CD4-positive, alpha-beta T cell treated with Interleukin-4 for 4 hours (primary cell): ENCODE measurements at regions not wholly inside any gene's neighbourhood (a gene's known extent, or its start where the extent isn't known, plus 50 kb on each side); places are given as distances from the start of the nearest gene placed in this dataset.
"Not testable (repeated sequence)": the region's sequence is repeated elsewhere in the genome, so short reads cannot be mapped to it uniquely, and the experiment has no call there.

Source experiments
- DNase-seq: peaks from one replicate; pipeline ENCODE4 v3.0.0-alpha.2; 2020

GRCh38 chr21:16187603-16188301 is 458.0 kb downstream of the USP25 start:
- no peak for DNase-seq

DNA sequence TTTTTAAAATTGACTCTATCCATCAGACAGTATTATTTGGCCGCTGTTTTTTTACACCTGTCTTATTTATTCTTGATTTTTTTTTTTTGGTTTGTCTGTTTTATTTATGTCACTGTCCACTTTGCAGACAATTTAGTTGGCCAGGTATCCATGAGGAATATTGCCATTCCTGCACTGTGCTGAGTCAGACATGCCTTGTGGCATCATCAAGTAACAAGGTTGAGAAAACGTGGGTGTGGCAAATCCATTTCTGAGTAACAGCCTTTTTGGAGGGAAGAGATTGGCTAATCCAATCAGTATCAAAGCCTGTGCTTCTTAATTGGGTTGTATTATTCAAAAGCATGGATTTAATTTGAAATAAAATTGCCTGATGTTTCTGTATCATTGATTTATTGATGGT is 463.1 kb downstream of the USP25 start:
- DNase-seq: no peak

DNA sequence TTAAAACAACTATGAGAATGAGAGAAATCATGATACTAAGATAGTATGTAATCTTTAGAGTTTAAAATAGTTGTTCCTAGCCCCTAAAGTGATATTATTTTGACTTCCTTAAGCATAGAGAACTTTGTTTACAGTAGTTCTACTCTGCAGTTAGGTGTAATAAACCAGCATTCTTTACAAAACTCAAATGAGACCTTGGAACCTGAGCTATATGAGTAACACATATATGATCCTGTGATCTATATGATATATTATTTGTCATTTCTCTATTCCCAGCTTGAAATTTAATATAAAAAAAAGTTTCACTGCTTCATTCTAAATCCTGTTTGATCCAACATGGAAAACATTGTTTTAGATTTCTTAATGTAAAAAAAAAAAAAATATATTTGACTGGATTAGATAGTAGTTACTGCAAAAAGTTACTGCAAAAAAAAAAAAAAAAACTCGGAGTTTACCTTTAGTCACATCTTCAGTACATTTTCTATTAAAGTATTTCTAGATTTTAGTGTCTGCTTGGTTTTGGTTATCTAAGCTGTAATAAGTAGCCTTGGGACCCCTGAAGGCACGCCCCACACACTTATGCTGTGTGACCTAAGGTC is 463.8 kb downstream of the USP25 start:
- no peak for DNase-seq

GRCh38 chr21:16194095-16194787 is 464.5 kb downstream of the USP25 start:
- peak; percentile 2 for DNase-seq

DNA sequence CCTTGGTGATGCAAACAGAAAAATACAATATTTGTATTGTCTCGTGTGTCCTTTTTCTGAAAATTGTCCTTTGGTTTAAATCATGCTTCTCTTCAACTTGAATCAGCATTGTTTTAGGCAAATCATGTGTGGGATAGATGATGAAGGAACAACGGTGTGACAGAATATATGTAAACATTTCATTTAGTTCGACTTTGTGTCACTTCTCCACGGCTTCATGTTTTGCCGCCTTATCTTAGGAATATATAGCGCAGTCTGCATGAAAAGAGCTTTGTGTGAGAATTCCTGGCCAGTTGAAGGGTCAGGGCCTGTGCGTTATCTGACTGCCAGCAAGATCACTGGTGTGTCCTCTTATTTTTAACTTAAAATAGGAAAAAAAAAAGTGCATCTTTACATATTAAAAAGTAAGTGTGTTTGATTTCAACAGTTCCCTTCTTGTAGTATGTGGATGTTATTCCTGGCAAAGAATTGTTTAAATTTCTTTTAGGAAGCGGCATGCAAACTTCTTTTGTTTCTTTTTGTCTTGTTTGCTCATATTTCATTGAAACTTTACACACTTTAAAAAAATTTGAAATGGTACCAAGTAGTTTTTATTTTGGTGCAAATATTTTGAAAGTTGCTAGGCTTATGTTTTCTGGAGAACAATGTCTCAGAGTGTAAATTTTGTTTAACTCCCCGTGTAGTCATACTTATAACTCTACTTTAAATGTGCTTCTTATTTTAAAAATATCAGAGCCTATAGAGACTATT is 465.2 kb downstream of the USP25 start:
- DNase-seq: no peak

- DNase-seq: no peak
Measured at GRCh38 chr21:16195538-16195910, 465.7 kb downstream of the USP25 start.

DNA sequence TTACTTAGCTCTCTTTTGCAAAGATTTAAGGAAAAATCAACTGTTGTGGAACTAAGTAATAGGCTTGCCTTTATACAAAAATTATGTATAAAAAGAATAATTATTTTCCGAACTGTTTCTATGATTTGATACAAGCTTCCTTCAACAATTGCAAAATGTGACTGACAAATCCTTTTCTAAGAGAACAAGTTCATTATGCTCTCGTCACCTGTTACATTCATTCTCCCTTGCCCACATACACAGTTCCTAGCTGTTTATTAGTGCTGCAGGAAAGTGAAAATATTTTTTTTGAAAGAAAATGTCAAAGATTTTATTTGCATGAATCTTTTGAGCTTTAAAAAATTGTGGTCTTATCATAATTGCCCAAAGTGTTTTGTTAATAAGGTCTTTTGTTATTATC is 466.2 kb downstream of the USP25 start:
- DNase-seq: no peak

GRCh38 chr21:16198546-16198945 is 468.8 kb downstream of the USP25 start:
- no peak for DNase-seq

- DNase-seq: no peak
Measured at GRCh38 chr21:16199539-16199938, 469.8 kb downstream of the USP25 start.

DNA sequence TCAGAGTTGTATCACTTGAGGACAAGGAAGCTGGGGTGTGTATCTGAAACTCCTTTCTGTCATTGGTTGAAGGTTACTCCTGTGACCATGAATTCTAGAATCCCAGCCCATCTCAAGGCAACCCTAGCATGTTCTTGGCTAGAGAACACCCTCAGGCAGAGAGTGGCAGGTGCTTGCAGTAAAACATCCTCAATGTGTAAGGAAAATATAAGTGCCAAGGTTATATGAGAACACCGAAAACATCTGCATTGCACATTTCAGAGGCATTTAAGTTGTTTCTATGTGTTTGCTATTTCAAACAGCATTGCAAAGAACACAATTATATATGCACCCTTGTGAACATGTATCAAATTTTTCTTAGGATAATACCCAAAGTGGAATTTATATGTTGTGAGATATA is 471.9 kb downstream of the USP25 start:
- no peak for DNase-seq

DNA sequence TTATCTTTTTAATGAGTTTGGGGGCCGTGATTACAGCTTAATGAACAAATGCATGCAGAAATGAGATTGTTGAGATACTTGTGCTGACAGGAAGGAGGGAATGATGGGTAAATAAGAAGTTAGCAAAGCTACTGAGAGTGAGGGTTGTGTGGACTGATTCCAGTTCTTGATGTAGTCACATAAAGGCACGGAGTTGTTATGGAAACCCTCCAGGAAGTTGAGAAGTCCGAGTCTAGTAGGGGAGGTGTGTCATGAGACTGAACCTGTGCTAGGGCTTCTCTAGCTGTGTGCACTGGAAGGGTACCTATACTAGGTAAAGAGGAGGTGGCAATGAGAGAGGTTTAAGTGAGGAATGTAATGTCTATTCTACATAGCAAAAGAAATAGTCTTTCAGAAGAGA is 475.7 kb downstream of the USP25 start:
- no peak for DNase-seq

DNA sequence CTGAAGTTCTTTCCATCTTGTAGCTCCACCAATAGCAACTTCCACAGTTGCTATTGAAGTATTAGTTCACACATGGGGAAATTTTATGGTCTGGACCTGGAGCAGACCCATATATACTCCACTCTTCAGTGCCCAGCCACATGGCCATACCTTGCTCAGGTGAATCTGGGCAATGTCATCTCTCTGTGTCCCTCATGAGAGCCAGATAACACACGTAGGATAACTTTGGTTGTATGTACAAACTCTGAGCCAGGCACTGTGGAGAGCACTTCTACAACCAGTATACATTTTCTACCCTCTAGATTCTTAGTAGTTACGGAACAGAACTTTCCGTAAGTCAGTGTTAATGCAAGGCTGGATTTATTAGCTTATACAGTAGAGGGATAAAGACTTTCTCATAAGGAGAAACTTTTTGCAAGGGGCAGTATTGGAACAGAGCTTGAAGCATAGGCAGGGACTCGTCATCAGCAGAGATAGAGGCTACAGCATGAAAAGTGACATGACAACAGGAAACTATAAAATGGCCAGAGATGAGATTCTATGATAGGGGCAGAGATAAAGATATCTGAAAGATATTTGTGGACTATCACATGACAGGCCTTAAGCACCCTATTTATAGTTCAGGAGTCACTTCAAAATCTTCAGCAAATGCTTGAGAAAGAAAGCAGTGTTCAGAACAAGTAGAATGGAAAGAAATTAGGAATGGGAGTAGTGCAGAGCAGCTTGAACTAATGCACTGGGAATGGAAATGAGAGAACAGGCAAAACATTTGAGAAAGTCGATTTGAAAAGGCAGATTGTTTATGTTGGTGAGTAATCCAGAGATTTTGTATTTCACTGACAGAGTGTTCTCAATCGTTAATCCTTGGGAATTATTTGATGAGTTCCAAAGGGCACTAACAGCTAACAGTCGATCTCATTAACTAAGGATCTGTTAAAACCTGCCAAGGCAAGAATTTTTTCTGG is 481.8 kb downstream of the USP25 start:
- no peak for DNase-seq

GRCh38 chr21:16213518-16213917 is 483.7 kb downstream of the USP25 start:
- no peak for DNase-seq

DNA sequence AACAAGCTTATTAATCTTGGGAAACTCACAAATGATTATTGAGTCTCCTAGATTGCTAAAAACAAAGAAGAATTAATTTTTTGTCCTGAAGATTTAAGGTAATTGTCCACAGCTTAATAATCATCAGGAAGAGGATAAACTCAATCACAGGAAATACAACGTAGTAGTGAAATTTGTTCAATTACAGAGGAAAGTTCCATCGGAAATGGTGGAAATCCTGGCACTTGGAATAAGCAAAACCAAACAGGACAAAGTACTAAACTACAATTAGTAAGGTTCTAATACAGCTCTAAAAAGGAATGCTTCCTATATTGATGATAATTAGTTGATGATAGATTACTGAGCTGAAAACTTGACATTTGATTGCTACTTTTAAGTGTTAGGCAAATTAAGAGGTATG is 485.4 kb downstream of the USP25 start:
- no peak for DNase-seq

DNA sequence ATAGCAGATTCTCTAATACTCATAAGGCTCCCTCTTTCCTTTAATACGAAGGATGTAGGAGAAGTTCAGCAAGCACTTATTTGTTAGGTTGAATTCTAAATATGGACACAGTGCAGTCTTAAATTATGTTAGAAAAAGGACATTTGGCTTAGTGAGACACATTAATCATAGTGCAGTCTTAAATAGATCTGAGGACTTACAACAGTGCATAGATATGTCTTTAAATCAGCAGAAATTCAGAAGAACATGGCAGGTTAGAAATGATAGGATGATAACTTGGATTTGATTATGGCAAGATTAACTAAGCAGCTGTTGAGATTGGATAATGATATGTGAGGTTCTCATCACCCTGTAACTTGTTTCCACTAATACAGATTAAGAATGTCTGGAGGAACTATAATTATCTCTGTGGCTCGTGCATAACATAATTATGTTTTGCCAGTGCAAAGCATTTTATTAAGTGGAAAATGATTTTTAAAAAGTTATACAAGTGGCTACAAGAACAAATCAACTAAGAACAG is 485.9 kb downstream of the USP25 start:
- no peak for DNase-seq

GRCh38 chr21:16216288-16216962 is 486.6 kb downstream of the USP25 start:
- no peak for DNase-seq

GRCh38 chr21:16218682-16219343 is 489.0 kb downstream of the USP25 start:
- no peak for DNase-seq

GRCh38 chr21:16224756-16225155 is 495.0 kb downstream of the USP25 start:
- DNase-seq: not testable (repeated sequence)

DNA sequence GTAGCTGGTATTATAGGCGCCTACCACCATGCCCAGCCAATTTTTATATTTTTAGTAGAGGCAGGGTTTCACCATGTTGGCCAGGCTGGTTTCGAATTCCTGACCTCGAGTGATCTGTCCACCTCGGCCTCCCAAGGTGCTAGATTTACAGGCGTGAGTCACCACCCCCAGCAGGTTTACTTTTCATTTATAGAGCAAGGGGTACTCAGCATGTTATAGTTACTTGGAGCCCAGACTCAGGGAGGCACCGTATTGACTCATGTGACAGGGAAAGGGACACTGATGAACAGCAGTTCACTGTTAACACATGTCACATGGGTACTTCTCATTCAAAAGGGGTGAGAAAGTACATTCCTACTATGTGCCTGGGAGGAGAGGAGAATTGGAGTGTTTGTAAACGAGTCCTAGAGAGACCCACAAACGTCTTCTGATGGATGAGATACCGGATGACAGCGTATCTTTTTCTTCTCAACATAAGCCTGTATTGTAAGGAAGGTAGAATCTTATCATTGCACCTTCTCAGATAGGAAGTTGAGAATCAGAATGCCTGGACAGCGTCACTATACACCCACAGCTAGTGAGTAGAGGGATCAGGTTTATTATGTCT is 510.0 kb downstream of the USP25 start:
- DNase-seq: no peak

DNA sequence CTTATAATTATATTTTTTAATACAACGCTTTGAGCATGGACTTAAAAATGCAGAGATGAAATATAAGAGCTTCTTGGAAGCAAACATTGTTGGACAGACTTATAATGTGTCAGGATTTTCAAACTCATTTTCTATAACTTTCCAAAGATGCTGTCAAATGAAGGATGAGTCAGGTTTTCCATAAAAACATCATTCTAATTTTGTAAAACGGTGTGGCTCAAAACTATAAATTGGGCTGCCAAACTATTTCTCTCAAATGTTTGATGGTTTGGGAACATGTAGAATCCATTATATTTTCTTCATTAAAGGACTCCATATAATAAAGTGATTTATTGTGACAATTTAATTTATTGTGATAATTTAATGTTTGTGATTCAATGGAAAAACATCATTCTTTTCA is 511.2 kb downstream of the USP25 start:
- no peak for DNase-seq
